T-helper 2 cell treated with Interferon-gamma antibody and Interleukin-4, amounts not matched to agents 5 μg/mL and 100 μg/mL, for 36 hours (primary cell): ENCODE measurements at regions not wholly inside any gene's neighbourhood (a gene's known extent, or its start where the extent isn't known, plus 50 kb on each side); places are given as distances from the start of the nearest gene placed in this dataset.
"Not testable (repeated sequence)": the region's sequence is repeated elsewhere in the genome, so short reads cannot be mapped to it uniquely, and the experiment has no call there.

Source experiments
- DNase-seq: peaks from one replicate; pipeline ENCODE4 v3.0.0; 2021; ENCODE audit warnings: low spot score
- H3K27ac Mint-ChIP-seq: one replicate; pipeline ENCODE4 v1.8.0; 2021; ENCODE audit warnings: mild to moderate bottlenecking, mixed read lengths
- H3K27me3 Mint-ChIP-seq: one replicate; pipeline ENCODE4 v1.8.0; 2021; ENCODE audit warnings: low read depth, mixed read lengths
- H3K36me3 Mint-ChIP-seq: one replicate; pipeline ENCODE4 v1.8.0; 2021; ENCODE audit warnings: low read depth, mixed read lengths
- H3K4me1 Mint-ChIP-seq: one replicate; pipeline ENCODE4 v1.8.0; 2021; ENCODE audit warnings: low read depth, mixed read lengths
- H3K4me3 Mint-ChIP-seq: one replicate; pipeline ENCODE4 v1.8.0; 2022; ENCODE audit warnings: mild to moderate bottlenecking, moderate library complexity, mixed read lengths
- H3K9me3 Mint-ChIP-seq: one replicate; pipeline ENCODE4 v1.8.0; 2021; ENCODE audit warnings: mixed read lengths

GRCh38 chr3:84717894-84718293 lies 240.9 kb upstream of the CADM2 start:
- Mint-ChIP-seq H3K27me3 (no peaks in the 10 kb centered on the region), H3K27ac (no peak overlapping the region), H3K9me3 (peaks cover 60% of the 10 kb centered on the region), H3K4me1 (no peaks in the 10 kb centered on the region), H3K4me3 (no peak overlapping the region), H3K36me3 (no peaks in the 10 kb centered on the region)
- no peak for DNase-seq

GRCh38 chr3:84724877-84725276 lies 233.9 kb upstream of the CADM2 start:
- H3K9me3 Mint-ChIP-seq = peaks cover 39% of the 10 kb centered on the region
- H3K27me3 Mint-ChIP-seq = no peaks in the 10 kb centered on the region
- H3K4me3 Mint-ChIP-seq = no peak overlapping the region
- H3K4me1 Mint-ChIP-seq = no peaks in the 10 kb centered on the region
- H3K36me3 Mint-ChIP-seq = no peaks in the 10 kb centered on the region
- no peak for DNase-seq
- H3K27ac Mint-ChIP-seq = no peak overlapping the region

GRCh38 chr3:84727616-84728015 lies 231.2 kb upstream of the CADM2 start:
- DNase-seq = no peak
- Mint-ChIP-seq H3K4me1 (no peaks in the 10 kb centered on the region), H3K9me3 (peaks cover 33% of the 10 kb centered on the region), H3K4me3 (no peak overlapping the region), H3K27me3 (no peaks in the 10 kb centered on the region), H3K27ac (no peak overlapping the region), H3K36me3 (no peaks in the 10 kb centered on the region)

- DNase-seq, H3K4me1 Mint-ChIP-seq, H3K36me3 Mint-ChIP-seq, H3K27ac Mint-ChIP-seq, H3K27me3 Mint-ChIP-seq, H3K4me3 Mint-ChIP-seq: not testable (repeated sequence)
- peaks cover 20% of the 10 kb centered on the region for H3K9me3 Mint-ChIP-seq
Measured at GRCh38 chr3:84734731-84735130, 224.1 kb upstream of the CADM2 start.

GRCh38 chr3:84738086-84738485 lies 220.7 kb upstream of the CADM2 start:
- no peak for DNase-seq
- H3K4me1 Mint-ChIP-seq = no peaks in the 10 kb centered on the region
- H3K4me3 Mint-ChIP-seq = no peak overlapping the region
- H3K27me3 Mint-ChIP-seq = no peaks in the 10 kb centered on the region
- H3K9me3 Mint-ChIP-seq = peaks cover 7% of the 10 kb centered on the region
- H3K36me3 Mint-ChIP-seq = no peaks in the 10 kb centered on the region
- H3K27ac Mint-ChIP-seq = no peak overlapping the region

- Mint-ChIP-seq H3K4me3 (no peak overlapping the region), H3K27ac (no peak overlapping the region), H3K4me1 (no peaks in the 10 kb centered on the region), H3K9me3 (peaks cover 4% of the 10 kb centered on the region), H3K27me3 (no peaks in the 10 kb centered on the region), H3K36me3 (no peaks in the 10 kb centered on the region)
- DNase-seq = no peak
Measured at GRCh38 chr3:84742915-84743425, 215.8 kb upstream of the CADM2 start.

GRCh38 chr3:84744130-84744529 lies 214.7 kb upstream of the CADM2 start:
- H3K27me3 Mint-ChIP-seq = no peaks in the 10 kb centered on the region
- no peak overlapping the region for H3K4me3 Mint-ChIP-seq
- H3K9me3 Mint-ChIP-seq = peaks cover 4% of the 10 kb centered on the region
- no peak overlapping the region for H3K27ac Mint-ChIP-seq
- H3K36me3 Mint-ChIP-seq = no peaks in the 10 kb centered on the region
- DNase-seq = no peak
- no peaks in the 10 kb centered on the region for H3K4me1 Mint-ChIP-seq

GRCh38 chr3:84755860-84756259 lies 202.9 kb upstream of the CADM2 start:
- Mint-ChIP-seq H3K4me1 (no peaks in the 10 kb centered on the region), H3K27me3 (no peaks in the 10 kb centered on the region), H3K27ac (no peak overlapping the region), H3K36me3 (no peaks in the 10 kb centered on the region), H3K4me3 (no peak overlapping the region), H3K9me3 (peaks cover 26% of the 10 kb centered on the region)
- no peak for DNase-seq

- Mint-ChIP-seq H3K27ac (no peak overlapping the region), H3K36me3 (no peaks in the 10 kb centered on the region), H3K9me3 (peaks cover 37% of the 10 kb centered on the region), H3K4me3 (no peak overlapping the region), H3K27me3 (no peaks in the 10 kb centered on the region), H3K4me1 (no peaks in the 10 kb centered on the region)
- DNase-seq = no peak
Measured at GRCh38 chr3:84759361-84759760, 199.4 kb upstream of the CADM2 start.

GRCh38 chr3:84772841-84773240 lies 185.9 kb upstream of the CADM2 start:
- DNase-seq = no peak
- H3K9me3 Mint-ChIP-seq = peaks cover 46% of the 10 kb centered on the region

GRCh38 chr3:84783281-84783680 lies 175.5 kb upstream of the CADM2 start:
- Mint-ChIP-seq H3K4me1 (no peaks in the 10 kb centered on the region), H3K27ac (no peak overlapping the region), H3K36me3 (no peaks in the 10 kb centered on the region), H3K4me3 (no peak overlapping the region), H3K27me3 (no peaks in the 10 kb centered on the region), H3K9me3 (peaks cover 17% of the 10 kb centered on the region)
- DNase-seq = no peak

More at GRCh38 chr3:84772841-84773240, 185.9 kb upstream of the CADM2 start:
- H3K36me3 Mint-ChIP-seq = no peaks in the 10 kb centered on the region
- no peak overlapping the region for H3K4me3 Mint-ChIP-seq
- H3K27ac Mint-ChIP-seq = no peak overlapping the region
- H3K4me1 Mint-ChIP-seq = no peaks in the 10 kb centered on the region
- no peaks in the 10 kb centered on the region for H3K27me3 Mint-ChIP-seq

GRCh38 chr3:84789961-84790360 lies 168.8 kb upstream of the CADM2 start:
- Mint-ChIP-seq H3K4me1 (no peaks in the 10 kb centered on the region), H3K4me3 (no peak overlapping the region), H3K9me3 (peaks cover 43% of the 10 kb centered on the region), H3K27me3 (no peaks in the 10 kb centered on the region), H3K36me3 (no peaks in the 10 kb centered on the region), H3K27ac (no peak overlapping the region)
- DNase-seq = no peak

- Mint-ChIP-seq H3K27me3 (no peaks in the 10 kb centered on the region), H3K27ac (no peak overlapping the region), H3K4me1 (no peaks in the 10 kb centered on the region), H3K4me3 (no peak overlapping the region), H3K36me3 (no peaks in the 10 kb centered on the region), H3K9me3 (peaks cover 23% of the 10 kb centered on the region)
- no peak for DNase-seq
Measured at GRCh38 chr3:84806958-84807357, 151.8 kb upstream of the CADM2 start.

GRCh38 chr3:84820126-84820525 lies 138.7 kb upstream of the CADM2 start:
- Mint-ChIP-seq H3K27ac (no peak overlapping the region), H3K9me3 (peaks cover 40% of the 10 kb centered on the region), H3K36me3 (no peaks in the 10 kb centered on the region), H3K4me3 (no peak overlapping the region), H3K4me1 (no peaks in the 10 kb centered on the region), H3K27me3 (no peaks in the 10 kb centered on the region)
- no peak for DNase-seq

- Mint-ChIP-seq H3K9me3 (peaks cover 43% of the 10 kb centered on the region), H3K27ac (no peak overlapping the region), H3K27me3 (no peaks in the 10 kb centered on the region), H3K4me1 (no peaks in the 10 kb centered on the region), H3K36me3 (no peaks in the 10 kb centered on the region), H3K4me3 (no peak overlapping the region)
- no peak for DNase-seq
Measured at GRCh38 chr3:84820906-84821305, 137.9 kb upstream of the CADM2 start.
